ENCODE measurements at regions not wholly inside any gene's neighbourhood (a gene's known extent, or its start where the extent isn't known, plus 50 kb on each side); places are given as distances from the start of the nearest gene placed in this dataset.

DNA sequence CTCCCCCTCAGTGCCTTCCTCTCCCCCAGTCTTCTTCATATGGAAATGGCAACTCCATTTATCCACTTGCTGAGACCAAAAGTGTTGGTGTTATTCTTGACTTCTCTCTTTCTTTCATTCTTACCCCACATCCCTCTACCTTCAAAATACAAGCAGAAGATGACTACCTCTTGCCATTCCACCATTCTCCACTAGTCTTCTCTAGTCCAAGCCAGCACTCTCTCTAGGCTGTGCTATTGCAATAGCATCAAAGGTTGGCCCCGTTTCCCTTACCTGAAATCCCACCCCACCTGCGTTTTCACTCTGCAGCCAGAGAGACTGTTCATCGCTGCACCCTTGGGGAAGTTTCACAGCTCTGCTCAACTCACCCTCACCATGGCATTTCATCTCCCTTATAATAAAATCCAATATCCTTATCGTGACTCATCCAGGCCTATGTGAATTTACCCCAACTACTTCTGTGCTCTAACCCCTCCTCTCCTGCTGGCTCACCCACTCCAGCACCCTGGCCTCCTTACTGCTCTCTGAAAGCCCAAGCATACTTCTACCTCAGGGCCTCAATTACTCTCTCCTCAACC, 109.1 kb downstream of the LSM5 start:
- intact Hi-C loops (cut with micrococcal nuclease; ENCODE audit: unreplicated experiment), result no loop called here
- Histone ChIP-seq H3K9me3 (ENCODE audit: insufficient read depth, low read depth) (no peaks in the 10 kb centered on the region), H3K27ac (no peak overlapping the region), H3K4me3 (no peak overlapping the region), H2AFZ (no peak overlapping the region), H3K4me2 (no peak overlapping the region), H3K79me2 (ENCODE audit: low read depth) (no peaks in the 10 kb centered on the region), H3K4me1 (replicated peaks; ENCODE audit: insufficient read depth) (no peaks in the 10 kb centered on the region), H3K9me2 (ENCODE audit: insufficient read depth) (no peaks in the 10 kb centered on the region), H3K27me3 (ENCODE audit: insufficient read depth, low read depth) (peaks cover 66% of the 10 kb centered on the region), H3F3A (ENCODE audit: insufficient read depth, low read depth) (no peaks in the 10 kb centered on the region), H4K20me1 (ENCODE audit: insufficient read depth) (no peaks in the 10 kb centered on the region), H3K36me3 (ENCODE audit: low read depth) (no peaks in the 10 kb centered on the region)
- BruUV-seq (replicated peaks), result no TSS peak
- TF ChIP-seq, protein P1, sequence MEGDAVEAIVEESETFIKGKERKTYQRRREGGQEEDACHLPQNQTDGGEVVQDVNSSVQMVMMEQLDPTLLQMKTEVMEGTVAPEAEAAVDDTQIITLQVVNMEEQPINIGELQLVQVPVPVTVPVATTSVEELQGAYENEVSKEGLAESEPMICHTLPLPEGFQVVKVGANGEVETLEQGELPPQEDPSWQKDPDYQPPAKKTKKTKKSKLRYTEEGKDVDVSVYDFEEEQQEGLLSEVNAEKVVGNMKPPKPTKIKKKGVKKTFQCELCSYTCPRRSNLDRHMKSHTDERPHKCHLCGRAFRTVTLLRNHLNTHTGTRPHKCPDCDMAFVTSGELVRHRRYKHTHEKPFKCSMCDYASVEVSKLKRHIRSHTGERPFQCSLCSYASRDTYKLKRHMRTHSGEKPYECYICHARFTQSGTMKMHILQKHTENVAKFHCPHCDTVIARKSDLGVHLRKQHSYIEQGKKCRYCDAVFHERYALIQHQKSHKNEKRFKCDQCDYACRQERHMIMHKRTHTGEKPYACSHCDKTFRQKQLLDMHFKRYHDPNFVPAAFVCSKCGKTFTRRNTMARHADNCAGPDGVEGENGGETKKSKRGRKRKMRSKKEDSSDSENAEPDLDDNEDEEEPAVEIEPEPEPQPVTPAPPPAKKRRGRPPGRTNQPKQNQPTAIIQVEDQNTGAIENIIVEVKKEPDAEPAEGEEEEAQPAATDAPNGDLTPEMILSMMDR (conservative IDR thresholded peaks at IDR 0.05), result no peak
- TF ChIP-seq EZH2 (IDR thresholded peaks at IDR 0.05; ENCODE audit: low read depth), result no peak
- ChIA-PET CTCF (no interaction called here), POLR2A (ENCODE audit: unreplicated experiment) (no interaction called here)
- DNase-seq, result no peak

DNA sequence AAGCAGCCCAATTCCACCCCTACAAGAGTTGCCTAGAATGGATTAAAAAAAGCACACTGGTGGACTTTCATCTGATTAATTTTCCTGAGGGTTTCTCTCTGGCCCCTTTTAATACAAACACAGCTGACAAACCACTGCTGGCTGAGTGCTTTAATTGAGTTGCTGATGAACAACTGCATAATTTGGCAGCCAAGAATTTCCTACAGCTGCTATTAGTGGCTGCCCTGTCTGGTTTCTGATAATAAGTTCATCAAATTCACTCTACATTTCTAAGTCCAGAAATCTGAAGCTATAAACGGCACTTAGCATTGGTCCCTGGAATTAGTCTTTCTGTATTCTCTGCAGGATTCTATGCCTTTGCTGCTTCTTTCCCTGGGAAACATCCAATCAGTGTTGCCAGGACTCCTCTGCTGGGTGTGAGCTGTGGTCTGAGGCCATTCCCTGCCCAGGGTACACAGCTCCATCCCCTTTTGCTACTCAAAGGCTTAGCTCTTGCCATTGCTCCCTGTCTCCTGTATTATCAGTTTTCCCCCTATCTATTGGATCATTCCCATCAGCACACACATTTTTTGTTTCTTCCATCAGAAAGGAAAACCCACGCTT, 110.6 kb downstream of the LSM5 start:
- POLR2A ChIA-PET (ENCODE audit: unreplicated experiment), result no interaction called here

DNA sequence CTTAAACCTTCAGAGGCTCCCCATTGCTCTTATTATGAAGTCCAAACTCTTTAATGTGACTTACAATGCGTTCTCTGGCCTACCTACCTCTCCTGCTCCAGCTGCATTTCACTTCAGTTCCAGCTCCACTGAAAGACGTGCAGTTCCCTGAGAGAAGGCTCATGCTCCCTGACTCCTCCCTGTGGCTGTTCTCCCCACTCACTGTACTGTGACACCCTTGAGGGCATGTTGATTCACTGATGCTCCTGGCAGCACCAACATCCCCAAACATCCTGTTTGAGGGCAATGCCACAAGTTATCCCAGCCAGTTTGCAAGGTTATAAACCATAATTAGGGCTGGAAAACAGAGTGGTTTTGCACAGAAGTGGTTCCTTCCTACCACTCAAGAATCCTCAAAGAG, 111.2 kb downstream of the LSM5 start:
- BruUV-seq (replicated peaks), result no TSS peak
- Histone ChIP-seq H3K27me3 (ENCODE audit: insufficient read depth, low read depth) (peaks cover 60% of the 10 kb centered on the region), H3K36me3 (ENCODE audit: low read depth) (no peaks in the 10 kb centered on the region), H4K20me1 (ENCODE audit: insufficient read depth) (no peaks in the 10 kb centered on the region), H3K4me1 (replicated peaks; ENCODE audit: insufficient read depth) (no peaks in the 10 kb centered on the region), H3K4me3 (no peak overlapping the region), H3K9me3 (ENCODE audit: insufficient read depth, low read depth) (no peaks in the 10 kb centered on the region), H3F3A (ENCODE audit: insufficient read depth, low read depth) (no peaks in the 10 kb centered on the region), H2AFZ (no peak overlapping the region), H3K4me2 (no peak overlapping the region), H3K27ac (no peak overlapping the region), H3K79me2 (ENCODE audit: low read depth) (no peaks in the 10 kb centered on the region), H3K9me2 (ENCODE audit: insufficient read depth) (no peaks in the 10 kb centered on the region)
- CTCF ChIA-PET, result no interaction called here
- TF ChIP-seq, protein P1 (conservative IDR thresholded peaks at IDR 0.05), result no peak
- no peak for TF ChIP-seq EZH2 (IDR thresholded peaks at IDR 0.05; ENCODE audit: low read depth)
- no peak for DNase-seq
- intact Hi-C loops (cut with micrococcal nuclease; ENCODE audit: unreplicated experiment), result no loop called here
- POLR2A ChIA-PET (ENCODE audit: unreplicated experiment), result no interaction called here

More for the DNA sequence above, 110.6 kb downstream of the LSM5 start:
- Histone ChIP-seq H2AFZ (no peak overlapping the region), H3K79me2 (ENCODE audit: low read depth) (no peaks in the 10 kb centered on the region), H3K4me1 (replicated peaks; ENCODE audit: insufficient read depth) (no peaks in the 10 kb centered on the region), H3K27ac (no peak overlapping the region), H3K9me2 (ENCODE audit: insufficient read depth) (no peaks in the 10 kb centered on the region), H3K4me2 (no peak overlapping the region), H3K27me3 (ENCODE audit: insufficient read depth, low read depth) (peaks cover 64% of the 10 kb centered on the region), H3K9me3 (ENCODE audit: insufficient read depth, low read depth) (no peaks in the 10 kb centered on the region), H3K4me3 (no peak overlapping the region), H3K36me3 (ENCODE audit: low read depth) (no peaks in the 10 kb centered on the region), H3F3A (ENCODE audit: insufficient read depth, low read depth) (no peaks in the 10 kb centered on the region), H4K20me1 (ENCODE audit: insufficient read depth) (no peaks in the 10 kb centered on the region)
- CTCF ChIA-PET, result no interaction called here
- no peak for DNase-seq
- BruUV-seq (replicated peaks), result no TSS peak
- intact Hi-C loops (cut with micrococcal nuclease; ENCODE audit: unreplicated experiment), result no loop called here
- TF ChIP-seq, protein P1 (conservative IDR thresholded peaks at IDR 0.05), result no peak
- TF ChIP-seq EZH2 (IDR thresholded peaks at IDR 0.05; ENCODE audit: low read depth), result no peak
